ENCODE measurements at regions not wholly inside any gene's neighbourhood (a gene's known extent, or its start where the extent isn't known, plus 50 kb on each side); places are given as distances from the start of the nearest gene placed in this dataset.

GRCh38 chr2:177072090-177072489, 140.5 kb upstream of the HNRNPA3 start:
- no peak for DNase-seq (ENCODE audit: low read depth in 4 of 4, low spot score in 3 of 4)

GRCh38 chr2:177073611-177074010, 139.0 kb upstream of the HNRNPA3 start:
- no peak for DNase-seq (ENCODE audit: low read depth in 4 of 4, low spot score in 3 of 4)

- peak in 1 of 4 donors; percentile 44 for DNase-seq (ENCODE audit: low read depth in 4 of 4, low spot score in 3 of 4)
Measured at GRCh38 chr2:177074099-177074710, 138.4 kb upstream of the HNRNPA3 start.

- DNase-seq (ENCODE audit: low read depth in 4 of 4, low spot score in 3 of 4) = no peak
Measured at GRCh38 chr2:177075254-177075653, 137.3 kb upstream of the HNRNPA3 start.

- DNase-seq (ENCODE audit: low read depth in 4 of 4, low spot score in 3 of 4) = no peak
Measured at GRCh38 chr2:177076636-177077179, 135.9 kb upstream of the HNRNPA3 start.

DNA sequence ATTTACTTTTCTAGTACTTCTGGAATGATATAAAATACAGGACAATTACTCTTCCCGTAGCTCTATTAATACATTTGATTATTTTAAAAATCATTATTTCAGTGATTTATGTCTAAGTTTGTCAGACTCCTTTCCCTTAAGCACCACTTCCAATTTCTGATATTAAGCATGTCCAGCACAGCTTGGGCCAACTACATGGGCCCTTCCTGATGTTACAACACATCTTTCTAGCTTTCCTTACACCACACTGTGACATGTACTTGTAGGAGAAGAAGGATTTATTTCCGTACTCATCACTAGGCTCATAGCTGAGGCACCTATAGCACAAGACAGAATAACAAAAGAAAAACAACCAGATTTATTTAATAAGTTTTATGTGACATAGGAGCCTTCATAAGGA, 134.8 kb upstream of the HNRNPA3 start:
- no peak for DNase-seq (ENCODE audit: low read depth in 4 of 4, low spot score in 3 of 4)

DNA sequence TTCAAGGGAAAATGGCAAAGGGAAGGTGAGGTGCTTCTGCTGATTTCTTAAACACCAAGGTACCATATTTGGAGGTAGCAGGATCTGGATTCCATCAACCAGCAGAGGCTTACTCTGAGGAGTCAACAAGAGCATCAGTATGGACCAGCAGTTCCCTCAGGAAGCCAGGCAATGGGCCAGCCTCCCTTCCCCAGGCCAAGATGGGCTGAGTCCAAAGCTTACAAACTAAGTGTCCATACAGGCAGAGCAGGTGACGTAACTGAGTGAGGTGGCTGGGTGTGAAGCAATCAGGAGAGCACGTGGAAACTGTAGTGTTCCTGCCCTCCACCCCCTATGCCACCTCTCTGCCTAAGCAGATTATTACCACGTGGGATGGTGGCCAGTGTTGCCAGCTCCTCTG, 134.2 kb upstream of the HNRNPA3 start:
- no peak for DNase-seq (ENCODE audit: low read depth in 4 of 4, low spot score in 3 of 4)

- no peak for DNase-seq (ENCODE audit: low read depth in 4 of 4, low spot score in 3 of 4)
Measured at GRCh38 chr2:177078855-177079254, 133.7 kb upstream of the HNRNPA3 start.

DNA sequence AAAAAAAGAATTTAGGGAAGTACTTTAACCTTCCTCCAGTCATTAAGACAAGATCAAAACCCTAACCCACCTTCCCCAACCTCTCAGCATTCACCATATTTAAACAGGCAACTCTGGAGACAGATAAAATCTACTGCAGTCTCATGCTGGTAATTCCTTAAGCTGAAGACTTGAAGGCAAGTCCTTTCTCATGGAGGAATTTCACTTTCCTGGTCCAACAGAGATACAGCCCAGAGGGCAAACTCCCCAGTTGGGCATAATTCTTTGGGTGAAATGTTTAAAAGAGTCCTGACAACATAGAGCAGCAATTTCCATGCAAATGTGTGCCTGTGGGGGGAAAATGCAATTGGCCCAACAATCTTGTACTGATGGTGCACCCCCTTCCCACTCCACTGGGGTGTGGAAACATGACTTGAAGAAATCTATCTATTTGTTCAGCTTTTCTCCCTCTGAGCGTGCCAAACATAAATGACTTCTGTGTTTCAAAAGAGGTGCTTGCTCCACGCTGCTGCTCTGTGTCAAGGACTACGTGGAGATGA, 131.8 kb upstream of the HNRNPA3 start:
- DNase-seq (ENCODE audit: low read depth in 4 of 4, low spot score in 3 of 4) = no peak

GRCh38 chr2:177084607-177085006, 128.0 kb upstream of the HNRNPA3 start:
- no peak for DNase-seq (ENCODE audit: low read depth in 4 of 4, low spot score in 3 of 4)

DNA sequence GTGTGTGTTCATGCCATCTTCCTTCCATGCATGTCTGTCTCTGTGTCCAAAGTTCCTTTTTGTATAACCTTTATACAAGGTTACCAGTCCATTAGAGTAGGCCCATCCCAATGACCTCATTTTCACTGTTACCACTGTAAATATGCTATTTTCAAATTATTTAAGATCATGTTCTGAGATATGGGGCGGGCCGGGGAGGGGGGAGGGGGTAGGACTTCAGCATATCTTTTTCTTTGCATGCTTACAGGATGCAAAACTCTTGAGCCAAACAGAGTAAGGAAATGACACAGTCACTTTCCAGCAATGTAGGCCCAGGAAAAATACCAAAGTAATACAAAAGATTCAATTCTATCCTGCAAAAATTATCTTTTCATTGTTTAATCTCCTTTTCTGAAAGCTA, 124.1 kb upstream of the HNRNPA3 start:
- no peak for DNase-seq (ENCODE audit: low read depth in 4 of 4, low spot score in 3 of 4)

- no peak for DNase-seq (ENCODE audit: low read depth in 4 of 4, low spot score in 3 of 4)
Measured at GRCh38 chr2:177090967-177091366, 121.6 kb upstream of the HNRNPA3 start.

DNA sequence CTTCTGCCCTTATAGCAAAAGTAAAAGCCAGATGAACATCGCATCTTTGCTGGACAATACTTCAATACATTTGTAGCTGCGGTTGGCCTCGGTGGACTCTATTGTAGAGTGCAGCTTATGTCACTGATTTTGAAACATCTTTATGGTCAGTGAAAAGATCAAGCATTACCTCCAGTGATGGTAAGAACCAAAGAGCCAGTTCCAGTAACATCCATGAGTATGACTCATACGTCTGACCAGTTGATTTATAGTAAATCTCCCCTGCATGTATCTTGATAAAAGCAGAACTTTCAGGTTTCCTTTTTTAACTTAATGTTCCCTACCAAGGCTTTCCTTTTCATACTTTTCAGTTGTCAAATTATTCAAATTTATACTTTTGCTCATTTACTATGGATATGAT, 119.2 kb upstream of the HNRNPA3 start:
- no peak for DNase-seq (ENCODE audit: low read depth in 4 of 4, low spot score in 3 of 4)

GRCh38 chr2:177098001-177098613, 114.5 kb upstream of the HNRNPA3 start:
- DNase-seq (ENCODE audit: low read depth in 4 of 4, low spot score in 3 of 4) = no peak

GRCh38 chr2:177101930-177102329, 110.7 kb upstream of the HNRNPA3 start:
- DNase-seq (ENCODE audit: low read depth in 4 of 4, low spot score in 3 of 4) = no peak

DNA sequence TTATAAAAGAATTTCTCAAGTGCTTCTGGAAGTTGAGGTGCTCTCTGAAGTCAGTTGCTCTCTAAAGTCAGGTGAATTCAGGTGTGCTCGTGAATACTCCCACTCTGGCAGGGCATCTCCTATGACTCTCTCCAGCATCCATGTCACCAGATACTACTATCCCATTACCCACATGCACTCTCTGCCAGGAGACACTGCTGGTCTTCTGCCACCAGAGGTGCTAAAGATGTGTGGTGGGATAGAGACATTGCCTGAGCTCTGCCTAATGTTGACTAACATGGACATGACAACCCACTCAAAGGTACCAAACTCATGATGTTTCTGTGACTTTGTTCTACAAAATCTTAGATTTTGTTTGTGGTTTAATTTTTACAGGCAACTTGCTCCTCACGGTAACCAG, 106.4 kb upstream of the HNRNPA3 start:
- no peak for DNase-seq (ENCODE audit: low read depth in 4 of 4, low spot score in 3 of 4)

- no peak for DNase-seq (ENCODE audit: low read depth in 4 of 4, low spot score in 3 of 4)
Measured at GRCh38 chr2:177108890-177109289, 103.7 kb upstream of the HNRNPA3 start.

DNA sequence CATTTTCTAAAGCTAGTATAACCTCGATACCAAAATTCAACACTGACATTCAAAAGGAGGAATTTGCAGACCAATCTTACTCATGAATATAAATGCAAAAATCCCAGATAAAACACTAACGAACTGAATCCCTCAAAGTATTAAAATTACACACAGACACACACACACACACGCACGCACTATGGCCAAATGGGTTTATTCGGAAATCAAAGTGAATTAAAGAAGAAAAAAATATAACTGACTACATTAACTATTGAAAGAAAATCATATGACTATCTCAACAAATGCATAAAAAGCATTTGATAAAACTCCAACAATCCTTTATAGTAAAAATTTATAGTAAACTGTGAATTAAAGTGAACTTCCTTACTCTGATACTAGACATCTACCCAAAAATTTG, 97.9 kb upstream of the HNRNPA3 start:
- no peak for DNase-seq (ENCODE audit: low read depth in 4 of 4, low spot score in 3 of 4)

DNA sequence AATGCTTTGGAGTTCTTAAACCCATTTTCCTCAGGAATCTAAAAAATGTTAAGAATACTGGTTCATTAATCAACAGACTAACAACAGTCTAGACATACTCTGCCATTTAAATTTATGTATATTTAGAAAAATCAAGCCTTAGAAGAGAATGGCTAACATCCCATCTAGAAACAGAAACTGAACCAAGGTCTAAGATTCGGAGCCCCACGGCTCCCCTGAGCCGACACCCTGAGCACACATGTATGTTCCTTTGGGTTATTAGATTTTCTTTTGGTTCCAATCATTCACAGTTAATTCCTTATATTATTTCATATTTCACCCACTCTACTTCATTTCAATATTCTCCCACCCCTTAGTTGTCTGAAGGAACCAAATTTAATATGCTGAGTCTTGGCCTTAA, 94.8 kb upstream of the HNRNPA3 start:
- no peak for DNase-seq (ENCODE audit: low read depth in 4 of 4, low spot score in 3 of 4)

DNA sequence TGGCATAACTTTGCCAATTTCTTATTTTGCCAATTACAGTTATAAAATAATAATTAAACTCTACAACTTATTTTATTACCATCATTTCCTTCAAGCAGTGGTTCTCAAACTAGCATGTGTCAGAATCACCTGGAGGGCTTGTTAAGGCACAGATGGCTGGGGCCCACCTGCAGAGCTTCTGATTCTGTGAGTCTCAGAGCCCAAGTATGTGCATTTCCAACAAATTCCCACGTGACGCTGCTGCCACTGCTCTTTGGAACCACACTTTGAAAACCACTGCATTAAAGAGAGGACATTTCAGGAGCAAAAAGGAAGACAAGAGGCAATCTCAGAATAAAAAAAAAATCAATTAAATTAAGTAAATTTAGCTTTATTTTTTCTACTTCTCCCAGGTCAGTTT, 94.0 kb upstream of the HNRNPA3 start:
- no peak for DNase-seq (ENCODE audit: low read depth in 4 of 4, low spot score in 3 of 4)

DNA sequence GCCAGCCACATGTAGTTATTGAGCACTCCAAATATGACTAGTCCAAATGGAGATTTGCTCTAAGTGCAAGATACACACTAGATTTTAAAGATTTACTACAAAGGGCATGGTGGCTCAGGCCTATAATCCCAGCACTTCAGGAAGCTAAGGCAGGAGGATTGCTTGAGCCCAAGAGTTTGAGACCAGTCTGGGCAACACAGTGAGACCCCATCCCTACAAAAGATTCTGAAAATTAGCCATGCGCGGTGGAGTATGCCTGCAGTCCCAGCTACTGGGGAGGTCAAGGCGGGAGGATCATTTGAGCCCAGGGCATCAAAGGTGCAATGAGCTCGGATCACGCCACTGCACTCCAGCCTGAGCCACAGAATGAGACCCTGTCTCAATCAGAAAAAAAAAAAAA, 93.5 kb upstream of the HNRNPA3 start:
- no peak for DNase-seq (ENCODE audit: low read depth in 4 of 4, low spot score in 3 of 4)

DNA sequence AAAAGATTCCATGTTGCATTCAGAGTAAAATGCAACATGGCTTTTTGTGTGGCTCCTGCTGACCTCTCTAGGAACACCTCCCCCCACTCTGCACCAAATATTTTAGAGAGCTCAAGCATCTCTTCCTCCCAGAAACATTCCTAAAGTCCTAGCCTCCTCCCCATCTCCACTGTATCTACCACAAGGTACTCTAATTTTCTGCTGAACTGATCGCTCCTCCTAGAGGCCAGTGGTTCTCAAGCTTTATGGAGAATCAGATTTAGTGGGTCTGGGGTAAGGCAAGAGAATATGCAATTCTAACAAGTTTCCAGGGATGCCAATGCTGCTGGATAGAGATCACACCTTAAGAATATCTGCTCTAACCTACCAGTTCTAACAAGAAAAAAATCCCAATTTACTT, 89.5 kb upstream of the HNRNPA3 start:
- no peak for DNase-seq (ENCODE audit: low read depth in 4 of 4, low spot score in 3 of 4)
